ENCODE measurements at regions not wholly inside any gene's neighbourhood (a gene's known extent, or its start where the extent isn't known, plus 50 kb on each side); places are given as distances from the start of the nearest gene placed in this dataset.

DNA sequence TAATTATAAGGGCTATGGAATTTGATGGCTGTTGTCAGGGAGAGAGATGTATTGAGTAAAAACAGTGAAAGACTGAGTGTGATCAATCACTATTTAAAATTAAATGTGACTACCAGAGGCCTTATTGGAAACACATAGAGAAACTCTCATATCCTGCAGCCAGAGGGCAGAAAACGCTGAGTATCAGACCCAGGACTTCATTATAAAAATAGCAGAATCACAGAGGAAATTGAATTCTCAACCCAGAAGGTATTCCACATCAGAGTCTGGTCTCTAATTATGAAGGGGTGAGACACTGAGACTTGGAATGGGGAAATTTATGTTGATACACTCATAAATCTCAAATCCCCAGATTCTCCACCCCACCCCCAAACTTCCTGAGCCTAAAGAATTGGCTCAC lies 69.5 kb upstream of the IL6 start:
- DNase-seq = peak in 1 of 2 donors; percentile 24

DNA sequence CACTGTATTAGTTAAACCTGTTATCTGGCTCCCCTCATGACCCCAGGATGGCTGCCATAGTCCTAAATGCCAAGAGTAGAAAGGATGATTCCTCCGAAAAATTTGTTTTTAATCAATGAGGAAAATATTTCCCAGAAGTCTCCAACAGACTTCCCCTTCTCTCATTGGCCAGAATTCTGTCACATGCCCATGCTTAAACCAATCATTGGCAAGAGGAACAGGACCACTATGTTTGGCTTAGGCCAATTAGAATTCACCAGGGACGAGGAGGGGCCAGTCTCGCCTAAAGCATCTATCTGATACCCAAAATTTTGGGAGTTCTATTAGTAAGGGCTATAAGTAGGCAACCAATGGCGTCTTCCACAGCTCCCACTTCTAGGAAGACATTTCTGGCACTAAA lies 71.2 kb upstream of the IL6 start:
- no peak for DNase-seq

DNA sequence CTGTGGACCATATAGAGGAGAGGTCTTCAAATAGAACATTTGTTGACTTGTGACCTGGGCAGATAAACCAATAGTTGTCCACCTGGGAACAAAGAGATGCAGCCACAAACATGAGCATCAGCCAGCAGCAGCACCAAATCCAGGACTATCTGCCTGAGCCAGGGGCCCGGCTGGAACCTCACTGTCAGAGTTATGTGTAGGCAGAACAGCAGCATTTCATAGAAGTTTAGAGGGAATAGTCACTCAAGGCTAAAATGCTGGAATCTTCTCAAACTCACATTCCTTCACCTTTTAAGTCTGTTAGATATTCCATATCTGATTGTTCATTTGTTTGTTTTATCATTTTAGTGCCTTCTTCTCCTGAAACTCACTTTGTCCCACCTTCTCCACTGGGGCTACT lies 72.2 kb upstream of the IL6 start:
- no peak for DNase-seq

DNA sequence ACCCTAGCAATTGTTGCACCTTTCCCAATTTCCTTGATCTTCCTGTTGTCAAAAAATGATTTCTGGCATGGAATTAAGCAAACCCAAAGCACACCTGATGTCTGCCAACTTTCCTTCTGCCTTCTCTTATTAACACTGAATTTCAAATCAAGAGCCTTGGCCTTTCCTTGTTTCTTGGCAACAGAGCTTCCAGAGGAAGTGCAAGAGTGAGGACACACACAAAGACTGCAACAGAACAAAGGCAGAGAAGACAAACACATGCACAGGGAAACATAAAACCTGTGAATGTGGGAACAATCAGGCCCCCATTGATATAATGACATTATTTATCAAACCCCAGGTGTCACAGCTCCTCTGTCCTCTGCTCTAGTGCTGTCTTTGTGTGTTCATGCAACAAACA lies 73.0 kb upstream of the IL6 start:
- no peak for DNase-seq

DNA sequence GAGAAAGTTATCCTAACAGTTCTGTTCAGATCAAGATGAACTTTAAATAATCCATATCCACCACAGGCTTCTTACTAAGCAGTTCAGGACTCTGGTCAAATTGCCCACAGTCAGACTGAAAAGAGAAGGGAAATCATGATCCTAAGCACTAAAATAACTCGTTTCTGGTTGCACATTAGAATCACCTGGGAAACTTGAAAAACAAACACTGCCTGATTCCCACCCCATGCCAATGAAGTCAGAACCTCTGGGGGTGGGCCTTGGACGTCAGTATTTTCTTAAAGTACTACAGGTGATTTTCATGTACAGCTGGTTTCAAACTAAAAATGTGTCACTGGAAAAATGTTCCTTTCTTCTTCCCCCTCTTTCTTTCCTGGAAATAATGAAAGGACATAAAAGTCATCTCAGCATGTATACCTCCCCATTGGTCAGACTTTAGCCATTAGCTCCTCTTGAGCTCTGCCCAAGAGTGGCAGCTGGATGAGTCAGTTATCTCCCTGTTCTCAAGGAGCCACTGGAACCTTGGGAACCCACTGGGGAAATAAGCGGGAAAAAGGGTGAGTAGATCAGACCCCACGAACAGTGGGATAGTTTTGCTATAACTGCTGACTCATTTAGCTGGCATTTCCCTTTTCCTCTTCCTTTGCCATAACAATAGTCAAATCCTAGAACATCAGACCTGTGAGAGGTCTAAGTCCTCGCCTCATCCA lies 75.3 kb upstream of the IL6 start:
- no peak for DNase-seq

DNA sequence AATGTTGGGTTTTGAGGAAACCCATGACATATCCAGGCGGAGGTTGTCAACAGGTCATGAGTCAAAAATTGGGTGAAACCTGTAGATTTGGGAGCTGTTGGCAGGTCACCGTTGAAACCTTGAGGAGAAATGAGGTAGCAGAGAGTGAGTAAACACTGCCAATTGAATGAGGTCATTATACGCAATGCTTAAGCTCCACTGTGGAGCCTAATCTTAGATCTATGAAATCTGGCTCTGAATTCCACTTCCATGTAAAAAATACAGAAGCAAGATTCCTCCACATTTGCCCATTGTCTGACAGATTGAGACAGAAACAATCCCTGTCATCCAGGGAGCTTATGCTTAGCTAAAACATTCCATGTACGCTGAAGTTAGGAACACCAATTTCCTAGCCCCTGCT lies 76.0 kb upstream of the IL6 start:
- no peak for DNase-seq

DNA sequence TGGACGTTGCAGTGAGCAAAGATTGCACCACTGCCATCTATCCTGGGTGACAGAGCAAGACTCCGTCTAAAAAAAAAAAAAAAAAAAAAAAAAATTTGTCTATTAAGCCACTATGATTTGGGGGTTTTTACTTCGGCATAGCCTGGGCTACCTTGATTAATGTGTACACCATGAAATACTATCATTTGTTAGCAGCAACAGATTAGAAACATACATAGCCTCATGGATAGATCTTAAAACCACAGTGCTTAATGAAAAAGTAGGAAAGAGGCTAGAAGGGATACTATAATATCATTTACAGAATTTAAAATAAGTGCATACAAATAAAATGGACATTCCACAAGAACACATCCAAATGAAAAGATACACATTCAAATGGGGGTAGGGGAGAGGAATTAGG lies 77.3 kb upstream of the IL6 start:
- no peak for DNase-seq

DNA sequence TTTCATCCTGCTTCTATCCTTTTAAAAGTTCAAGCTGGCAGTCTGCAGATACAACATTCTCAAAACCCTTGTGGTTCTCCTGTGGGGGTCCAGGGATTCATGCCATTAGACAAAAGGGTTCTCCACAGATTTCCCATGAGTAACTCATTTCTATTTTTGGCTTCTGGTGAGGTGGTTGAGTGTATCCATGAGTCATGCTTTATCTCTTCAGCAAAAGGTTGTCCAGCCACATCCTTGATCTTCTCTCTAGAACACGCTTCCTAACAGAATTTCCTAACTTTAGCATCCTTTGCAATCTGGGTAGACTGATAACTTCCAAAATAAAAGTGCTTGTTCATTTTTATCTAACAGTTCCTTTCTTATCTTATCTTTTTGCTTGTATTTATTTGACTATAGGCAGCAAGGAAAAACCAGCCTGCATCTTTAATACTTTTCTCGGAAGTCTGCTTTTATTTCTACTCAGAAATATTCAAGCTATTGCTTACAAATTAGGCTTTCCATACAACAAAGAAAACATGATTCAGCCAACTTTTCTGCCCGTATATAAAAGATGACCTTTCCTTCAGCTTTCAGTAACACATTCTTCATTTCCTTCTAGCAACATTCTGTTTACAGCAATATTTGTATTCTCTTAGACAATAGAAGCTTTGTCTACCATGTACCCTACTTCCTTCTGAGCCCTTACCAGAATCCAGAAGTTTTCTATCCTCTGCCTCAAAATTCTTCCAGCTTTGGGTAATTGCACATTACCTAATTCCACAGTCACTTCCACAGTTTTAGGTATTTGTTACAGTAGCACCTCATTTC lies 79.3 kb upstream of the IL6 start:
- no peak for DNase-seq

DNA sequence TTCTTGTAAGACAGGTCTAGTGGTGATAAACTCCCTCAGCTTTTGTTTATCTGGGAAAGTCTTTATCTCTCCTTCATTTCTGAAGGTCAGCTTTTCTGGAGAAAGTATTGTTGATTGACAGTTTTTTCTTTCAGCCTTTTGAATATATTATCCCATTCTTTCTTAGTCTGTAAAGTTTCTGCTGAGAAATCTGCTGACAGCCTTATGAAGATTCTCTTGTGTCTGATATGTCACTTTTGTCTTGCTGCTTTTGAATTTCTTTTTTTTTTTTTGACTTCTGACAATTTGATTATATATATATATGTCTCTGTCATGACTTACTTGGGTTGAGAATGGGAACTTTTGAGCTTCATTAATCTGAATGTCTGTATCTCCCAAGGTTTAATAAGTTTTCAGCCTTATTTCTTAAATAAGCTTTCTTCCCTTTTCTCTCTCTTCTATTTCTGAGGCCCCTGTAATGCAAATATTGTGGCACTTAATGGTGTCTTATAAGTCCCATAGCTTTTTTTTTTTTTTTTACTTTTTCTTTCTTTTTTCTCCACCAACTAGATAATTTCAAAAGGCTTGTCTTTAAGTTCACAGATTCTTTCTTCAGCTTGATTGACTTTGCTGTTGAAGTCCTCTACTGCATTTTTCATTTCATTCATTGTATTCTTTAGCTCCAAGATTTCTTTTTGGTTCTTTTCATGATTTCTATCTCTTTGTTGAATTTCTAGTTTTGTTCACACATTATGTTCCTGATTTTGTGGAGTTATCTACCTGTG lies 81.4 kb upstream of the IL6 start:
- no peak for DNase-seq

DNA sequence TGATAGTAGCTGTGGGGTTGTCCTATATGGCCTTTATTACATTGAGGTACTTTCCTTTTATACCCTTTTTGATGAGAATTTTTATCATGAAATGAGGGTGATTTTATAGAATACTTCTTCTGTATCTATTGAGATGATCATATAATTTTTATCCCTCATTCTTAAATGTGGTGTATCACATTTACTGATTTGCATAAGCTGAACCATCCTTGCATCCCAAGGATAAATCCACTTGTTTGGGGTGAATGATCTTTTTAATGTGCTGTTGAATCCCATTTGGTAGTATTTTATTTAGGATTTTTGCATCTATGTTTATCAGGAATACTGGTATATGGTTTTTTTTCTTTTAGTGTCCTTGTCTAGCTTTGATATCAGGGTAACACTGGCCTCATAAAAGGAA lies 84.5 kb upstream of the IL6 start:
- no peak for DNase-seq

DNA sequence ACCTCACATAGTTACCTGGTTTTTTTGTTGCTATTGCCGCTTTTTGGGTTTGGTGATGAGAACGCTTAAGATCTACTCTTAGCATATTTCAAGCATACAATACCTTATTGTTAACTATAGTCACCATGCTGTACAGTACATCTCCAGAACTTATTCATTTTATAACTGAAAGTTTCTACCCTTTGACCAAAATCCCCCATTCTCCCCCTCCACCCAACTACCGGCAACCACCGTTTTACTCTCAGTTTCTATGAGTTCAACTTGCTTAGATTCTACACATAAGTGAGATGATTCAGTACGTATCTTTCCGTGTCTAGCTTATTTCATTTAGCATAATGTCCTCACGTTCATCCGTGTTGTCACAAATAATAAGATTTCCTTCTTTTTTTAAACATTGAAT lies 86.7 kb upstream of the IL6 start:
- DNase-seq = no peak

DNA sequence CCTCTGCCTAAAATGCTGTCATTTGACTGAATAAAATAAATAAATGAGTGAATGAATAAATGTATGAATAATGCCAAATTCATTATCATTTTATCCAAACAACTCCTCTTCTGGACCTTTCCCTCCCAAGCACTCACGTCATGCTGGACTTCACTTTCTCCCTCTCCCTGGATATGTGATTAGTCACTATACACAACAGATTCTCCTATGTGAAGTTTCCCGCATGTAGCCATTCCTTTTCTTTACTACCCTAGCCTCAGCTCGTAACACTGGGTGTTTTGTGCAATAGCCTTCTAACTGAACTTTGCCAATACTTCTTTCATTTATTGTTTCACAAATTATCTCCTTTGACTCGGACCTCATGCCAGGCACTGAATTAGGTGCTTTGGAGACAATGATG lies 87.6 kb upstream of the IL6 start:
- DNase-seq = no peak

DNA sequence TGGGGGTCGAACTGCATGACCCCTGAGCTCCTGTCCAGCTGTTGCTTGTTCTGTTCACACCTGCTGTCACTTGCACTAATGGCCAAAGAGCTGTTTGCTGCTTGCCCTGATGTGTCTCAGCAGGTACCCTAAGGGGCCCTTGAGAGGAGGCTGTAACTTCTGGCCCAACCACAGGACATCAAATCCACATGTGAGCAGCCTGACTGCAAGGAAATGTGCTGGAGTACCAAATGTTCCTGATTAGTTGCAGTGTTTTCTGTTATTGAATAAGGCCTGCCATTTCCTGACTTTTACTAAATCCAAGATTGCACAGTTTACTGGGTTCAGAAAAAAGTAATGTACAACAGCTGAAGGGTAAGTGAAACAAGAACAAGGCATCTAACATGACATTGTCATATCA lies 91.7 kb upstream of the IL6 start:
- no peak for DNase-seq

DNA sequence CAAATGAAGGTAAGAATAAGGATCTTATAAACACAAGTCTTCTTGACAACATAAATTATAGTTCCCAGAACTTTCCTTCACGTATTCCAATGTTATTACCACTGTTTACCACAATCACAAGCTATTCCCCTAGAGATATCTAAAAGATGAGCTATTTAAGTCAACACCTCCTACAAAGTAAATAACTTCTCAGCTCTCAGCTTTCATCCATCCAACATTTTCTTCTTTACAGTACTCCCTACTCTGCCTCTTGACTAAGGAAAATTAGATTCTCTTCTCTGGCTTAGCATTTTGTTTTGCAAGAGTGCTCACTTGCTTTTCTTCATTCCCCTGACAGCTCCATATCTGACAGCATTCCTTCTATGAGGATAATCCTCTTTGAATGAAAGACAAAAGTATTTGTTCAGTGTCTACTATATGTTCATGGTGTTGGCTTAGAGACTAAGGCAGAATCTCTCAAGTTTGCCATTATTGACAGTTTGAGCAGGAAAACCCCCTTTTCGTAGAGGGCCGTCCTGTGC lies 93.0 kb upstream of the IL6 start:
- no peak for DNase-seq

DNA sequence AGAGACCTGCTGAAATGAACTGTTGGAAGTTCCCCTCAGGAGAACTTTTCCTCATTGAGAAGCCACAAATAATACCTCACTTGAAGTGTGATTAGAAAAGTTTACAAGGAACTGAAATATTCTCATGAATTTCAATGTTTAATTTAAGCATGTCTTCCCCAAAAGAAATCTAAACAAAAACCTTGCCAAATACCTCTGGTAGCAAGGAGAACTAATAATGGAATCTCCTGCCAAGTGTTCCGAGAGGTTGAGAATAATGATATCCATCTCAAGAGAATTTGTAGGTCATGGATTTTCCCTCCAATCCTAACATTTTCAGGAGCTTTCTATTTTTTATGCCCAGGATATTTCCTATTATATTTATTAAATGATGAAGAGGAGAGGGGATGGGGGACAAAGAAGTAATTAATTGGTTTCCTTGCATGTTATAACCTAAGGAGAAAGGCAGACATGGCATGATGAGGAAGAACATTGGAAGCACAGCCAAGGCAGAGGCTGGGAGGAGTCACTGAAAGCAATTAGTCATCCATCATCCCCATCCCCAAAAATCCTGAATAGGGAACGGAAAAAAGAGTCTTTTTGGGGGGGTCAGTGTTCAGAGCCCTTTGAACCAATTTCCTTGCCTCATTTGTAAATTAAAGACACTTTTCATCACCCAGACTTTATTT lies 93.6 kb upstream of the IL6 start:
- DNase-seq = no peak

DNA sequence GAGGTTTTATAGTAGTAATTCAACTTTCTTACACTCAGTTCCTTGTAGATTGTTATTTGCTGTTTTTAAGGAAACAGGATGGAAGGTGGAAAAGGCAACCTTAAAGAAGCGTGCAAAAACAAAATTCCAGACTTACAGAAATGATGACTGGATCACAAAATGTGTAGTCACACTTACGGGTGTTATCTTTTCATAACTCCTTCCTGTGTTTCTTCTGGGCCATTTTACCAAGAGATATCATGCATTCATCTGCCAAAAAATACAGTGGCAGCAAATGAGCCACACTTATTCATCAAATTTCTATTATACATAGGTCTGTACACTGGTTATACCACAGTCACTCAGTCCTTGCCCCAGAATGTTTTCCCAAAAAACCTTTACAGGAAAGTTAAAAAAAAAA lies 94.3 kb upstream of the IL6 start:
- DNase-seq = no peak

DNA sequence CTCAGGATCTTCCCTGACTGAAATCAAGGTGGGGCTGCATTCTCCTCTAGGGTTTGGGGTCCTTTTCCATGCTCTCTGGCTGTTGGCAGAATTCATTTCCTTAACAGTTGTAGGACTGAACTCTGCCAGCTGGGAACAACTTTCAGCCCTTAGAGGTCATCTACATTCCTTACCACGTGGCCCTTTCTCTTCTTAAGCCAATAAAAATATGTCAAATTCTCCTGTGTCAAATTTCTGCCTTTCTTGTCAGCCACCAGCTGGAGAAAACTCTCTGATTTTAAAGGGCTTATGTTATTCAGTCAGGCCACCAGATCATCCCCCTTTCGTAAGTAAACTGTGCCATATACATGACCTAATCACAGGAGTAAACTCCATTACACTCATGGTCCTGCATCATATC lies 95.3 kb upstream of the IL6 start:
- DNase-seq = no peak

DNA sequence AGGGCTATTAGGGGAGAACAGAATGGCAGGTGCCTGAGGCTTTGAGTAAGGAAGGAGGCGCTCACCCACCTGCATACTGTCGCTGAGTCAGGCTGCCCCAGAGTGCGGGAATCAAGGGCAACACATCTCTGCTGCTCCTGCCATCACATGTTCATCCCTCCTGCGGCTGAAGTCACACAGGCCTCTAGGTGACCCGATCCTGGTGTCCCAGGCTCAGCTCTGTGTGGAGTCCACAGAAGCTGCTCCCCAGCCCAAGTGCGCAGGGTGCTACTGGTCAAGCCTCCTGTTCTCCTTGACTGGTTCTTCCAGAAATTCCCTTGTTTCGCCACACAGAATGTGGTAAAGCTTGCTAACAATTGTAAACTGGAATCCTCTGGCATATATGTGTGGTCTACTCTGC lies 96.9 kb upstream of the IL6 start:
- no peak for DNase-seq

DNA sequence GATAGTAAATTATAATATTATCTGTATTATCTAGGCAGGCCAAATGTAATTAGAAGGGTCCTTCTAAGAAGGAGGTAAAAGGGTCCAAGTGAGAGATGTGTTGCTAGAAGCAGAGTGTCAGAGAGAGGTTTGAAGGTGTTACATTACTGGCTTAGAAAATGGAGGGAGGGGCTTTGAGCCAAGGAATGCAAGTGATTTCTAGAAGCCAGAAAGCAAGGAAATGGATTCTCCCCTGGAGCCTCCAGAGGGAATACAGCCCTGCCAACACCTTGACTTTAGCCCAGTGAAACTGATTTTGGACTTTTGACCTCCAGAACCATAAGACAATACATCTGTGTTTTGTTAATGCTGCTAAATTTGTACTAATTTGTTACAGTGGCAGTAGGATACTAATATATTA lies 97.9 kb upstream of the IL6 start:
- DNase-seq = no peak

DNA sequence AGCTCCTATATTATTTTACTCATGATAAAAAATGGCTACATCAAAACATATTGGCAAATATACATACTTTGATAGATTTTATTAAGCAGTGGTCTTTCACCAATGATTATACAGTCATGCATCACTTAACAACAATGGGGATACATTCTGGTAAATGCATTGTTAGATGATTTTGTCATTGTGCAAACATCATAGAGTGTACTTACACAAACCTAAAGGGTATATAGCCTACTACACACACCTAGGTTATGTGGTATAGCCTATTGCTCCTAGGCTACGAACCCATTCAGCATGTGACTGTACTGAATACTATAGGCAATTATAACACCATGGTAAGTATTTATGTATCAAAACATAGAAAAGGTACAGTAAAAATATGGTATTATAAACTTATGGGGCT lies 98.9 kb upstream of the IL6 start:
- DNase-seq = no peak

DNA sequence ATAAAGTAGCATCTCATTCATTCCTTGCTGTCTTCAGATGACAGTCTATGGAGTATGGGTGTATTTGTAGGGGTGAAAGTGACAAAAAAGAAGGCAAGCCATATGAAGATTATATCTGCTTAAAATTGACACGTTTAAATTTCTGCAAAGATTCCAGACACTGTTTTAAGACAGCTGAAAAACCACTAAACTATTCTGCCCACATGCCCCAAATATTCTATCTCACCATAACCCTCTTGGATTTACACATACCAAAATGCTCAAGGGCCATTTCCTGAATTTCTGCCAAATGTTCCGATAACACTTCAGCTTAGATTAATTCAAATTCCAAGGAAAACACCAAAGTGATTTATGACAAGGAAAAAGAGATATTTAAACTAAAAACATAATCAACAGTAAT lies 99.9 kb upstream of the IL6 start:
- DNase-seq = no peak

DNA sequence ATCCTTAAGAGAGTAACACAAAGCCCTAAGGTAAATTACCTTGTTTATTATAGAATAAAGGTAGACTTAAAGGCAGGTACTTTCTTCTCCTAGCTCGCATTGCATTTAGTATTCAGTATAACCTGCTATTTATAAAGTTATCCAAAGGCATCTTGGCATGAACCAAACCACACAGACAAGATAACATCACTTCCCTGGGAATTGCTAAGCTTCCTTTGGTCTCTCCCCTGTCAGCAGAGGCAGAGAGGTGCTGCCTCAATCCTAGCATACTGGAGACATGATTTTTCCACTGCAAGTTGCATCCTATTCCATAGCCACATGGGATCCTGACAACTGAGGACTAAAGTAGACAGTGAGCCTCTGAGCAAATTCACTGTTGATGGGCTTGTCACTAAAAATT lies 101.7 kb upstream of the IL6 start:
- DNase-seq = no peak

DNA sequence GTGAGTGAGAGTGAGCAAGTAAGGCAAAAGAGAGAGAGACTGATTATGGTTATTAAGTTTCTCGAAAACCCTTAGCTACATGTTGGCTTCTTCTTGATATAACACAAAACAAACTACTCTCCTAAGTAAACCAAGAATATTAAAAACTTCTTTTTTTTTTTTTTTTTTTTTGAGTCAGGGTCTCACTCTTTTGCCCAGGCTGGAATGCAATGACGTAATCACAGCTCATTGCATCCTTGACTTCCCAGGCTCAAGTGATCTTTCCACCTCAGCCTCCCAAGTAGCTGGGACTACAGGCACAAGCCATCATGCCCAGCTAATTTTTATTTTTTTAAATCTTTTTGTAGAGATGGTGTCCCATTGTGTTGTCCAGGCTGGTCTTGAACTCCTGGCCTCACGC lies 102.2 kb upstream of the IL6 start:
- DNase-seq = no peak
